IMR-90 (cell line): ENCODE measurements at regions not wholly inside any gene's neighbourhood (a gene's known extent, or its start where the extent isn't known, plus 50 kb on each side); places are given as distances from the start of the nearest gene placed in this dataset.

ENCODE experiments used
- ATAC-seq: fragments of 200-7000 bp; cut with Tn5 transposase; 2 replicates; pipeline ENCODE4 v1.9.1; 2020; ENCODE audit warnings: low read depth, mild to moderate bottlenecking, moderate library complexity
- BruUV-seq: library from RNA; stranded (reverse); fragments of 400-500 nt; replicated peaks from 2 replicates; lab custom pipeline; 2021; lab: Mats Ljungman, UMichigan
- CTCF ChIA-PET: fragments of 300-600 bp; formaldehyde crosslinking; extraction: SDS; loops from one replicate; lab custom pipeline; 2021; ENCODE audit warnings: antibody characterized with exemption; lab: Yijun Ruan, JAX
- POLR2A ChIA-PET: fragments of 300-600 bp; sonication (Branson Sonifier 250); formaldehyde crosslinking; loops from one replicate; lab custom pipeline; 2022; ENCODE audit warnings: antibody characterized with exemption; ENCODE audit not compliant: unreplicated experiment; lab: Charles Lee
- DNase-seq: peaks from one replicate; pipeline ENCODE4 v3.0.0; 2013
- H2AFZ ChIP-seq: replicated peaks from 2 replicates; pipeline ENCODE3; 2013; ENCODE audit warnings: low read length, mild to moderate bottlenecking; ENCODE audit not compliant: poor library complexity
- H2AK5ac ChIP-seq: 2 replicates; pipeline ENCODE4 v1.6.1; 2013; ENCODE audit warnings: low read depth, low read length, inconsistent platforms
- H2AK9ac ChIP-seq: replicated peaks from 2 replicates; pipeline ENCODE3; 2013; ENCODE audit warnings: mild to moderate bottlenecking, low read depth, low read length, moderate library complexity; ENCODE audit not compliant: poor library complexity
- H2BK120ac ChIP-seq: 2 replicates; pipeline ENCODE4 v1.6.1; 2013; ENCODE audit warnings: low read depth, low read length, inconsistent platforms
- H2BK15ac ChIP-seq: 3 replicates; pipeline ENCODE4 v1.6.1; 2013; ENCODE audit warnings: low read depth, low read length, inconsistent platforms
- H2BK20ac ChIP-seq: 2 replicates; pipeline ENCODE4 v1.6.1; 2013; ENCODE audit warnings: low read depth, mild to moderate bottlenecking, inconsistent platforms, low read length, moderate library complexity
- H2BK5ac ChIP-seq: 2 replicates; pipeline ENCODE4 v1.6.1; 2013; ENCODE audit warnings: mild to moderate bottlenecking, low read depth, low read length, inconsistent platforms; ENCODE audit not compliant: poor library complexity, severe bottlenecking
- H3K14ac ChIP-seq: replicated peaks from 2 replicates; pipeline ENCODE4 v1.6.1; 2013; ENCODE audit warnings: low read depth, low read length, inconsistent platforms
- H3K18ac ChIP-seq: 2 replicates; pipeline ENCODE4 v1.6.1; 2013; ENCODE audit warnings: low read depth, low read length, control low read depth
- H3K23ac ChIP-seq: 2 replicates; pipeline ENCODE4 v1.6.1; 2013; ENCODE audit warnings: low read depth, low read length, inconsistent platforms
- H3K27ac ChIP-seq: 2 replicates; pipeline ENCODE4 v1.5.1; 2013; ENCODE audit warnings: mild to moderate bottlenecking, control low read depth, low read length; ENCODE audit not compliant: insufficient read depth
- H3K27me3 ChIP-seq: 2 replicates; pipeline ENCODE4 v1.6.1; 2013; ENCODE audit warnings: low read length; ENCODE audit not compliant: control insufficient read depth, insufficient read depth
- H3K36me3 ChIP-seq: 2 replicates; pipeline ENCODE4 v1.6.1; 2013; ENCODE audit warnings: low read length, mixed read lengths; ENCODE audit not compliant: control insufficient read depth, insufficient read depth
- H3K4ac ChIP-seq: 2 replicates; pipeline ENCODE4 v1.6.1; 2013; ENCODE audit warnings: low read depth, low read length, inconsistent platforms
- H3K4me1 ChIP-seq: 2 replicates; pipeline ENCODE4 v1.6.1; 2013; ENCODE audit warnings: low read length, mixed read lengths; ENCODE audit not compliant: control insufficient read depth, insufficient read depth
- H3K4me2 ChIP-seq: 2 replicates; pipeline ENCODE4 v1.6.1; 2013; ENCODE audit warnings: low read depth, mild to moderate bottlenecking, control low read depth, low read length, moderate library complexity
- H3K4me3 ChIP-seq: 2 replicates; pipeline ENCODE4 v1.5.1; 2013; ENCODE audit warnings: low read depth, mild to moderate bottlenecking, control low read depth, low read length, moderate library complexity; ENCODE audit not compliant: insufficient read depth
- H3K56ac ChIP-seq: 2 replicates; pipeline ENCODE4 v1.6.1; 2013; ENCODE audit warnings: low read length, inconsistent platforms; ENCODE audit not compliant: insufficient read depth; ENCODE audit errors: extremely low read depth
- H3K79me1 ChIP-seq, 2 experiments: 2 replicates each; pipeline ENCODE4 v1.6.1; 2013; ENCODE audit warnings: low read length in 2 of 2, inconsistent platforms in 1 of 2, low read depth in 1 of 2
- H3K9ac ChIP-seq: 2 replicates; pipeline ENCODE4 v1.6.1; 2013; ENCODE audit warnings: low read depth, low read length, control low read depth
- H3K9me1 ChIP-seq: 2 replicates; pipeline ENCODE4 v1.6.1; 2013; ENCODE audit warnings: low read length, inconsistent platforms; ENCODE audit not compliant: insufficient read depth
- H3K9me3 ChIP-seq: 2 replicates; pipeline ENCODE4 v1.6.1; 2013; ENCODE audit warnings: low read length; ENCODE audit not compliant: control insufficient read depth, insufficient read depth
- H4K20me1 ChIP-seq: 2 replicates; pipeline ENCODE4 v1.6.1; 2013; ENCODE audit warnings: low read length, inconsistent platforms; ENCODE audit not compliant: insufficient read depth
- H4K5ac ChIP-seq: 2 replicates; pipeline ENCODE4 v1.6.1; 2013; ENCODE audit warnings: mild to moderate bottlenecking, low read depth, low read length, control low read depth
- H4K8ac ChIP-seq, 2 experiments: 2 replicates each; pipeline ENCODE4 v1.6.1; 2013; ENCODE audit warnings: low read depth in 2 of 2, low read length in 2 of 2, control low read depth in 1 of 2, inconsistent platforms in 1 of 2
- H4K91ac ChIP-seq: 2 replicates; pipeline ENCODE4 v1.6.1; 2013; ENCODE audit warnings: low read depth, low read length, inconsistent platforms; ENCODE audit not compliant: insufficient read depth
- MXI1 ChIP-seq: IDR thresholded peaks from 2 replicates; pipeline ENCODE4 v1.6.1; 2012; ENCODE audit warnings: low read depth, mild to moderate bottlenecking, low read length, moderate library complexity, borderline replicate concordance
- RAD21 ChIP-seq: IDR thresholded peaks from 2 replicates; pipeline ENCODE4 v1.6.1; 2012; ENCODE audit warnings: low read length, improper control_type of control experiment
- RCOR1 ChIP-seq: IDR thresholded peaks from 2 replicates; pipeline ENCODE4 v1.6.1; 2012; ENCODE audit warnings: mild to moderate bottlenecking, low read length, improper control_type of control experiment; ENCODE audit not compliant: insufficient replicate concordance
- WGBS, 2 experiments: methylation state at CpG; one replicate each; pipeline versions ENCODE4 v1.1.5 to v1.1.7; 2013; ENCODE audit warnings: missing lambda C conversion rate in 2 of 2; ENCODE audit not compliant: insufficient read length in 1 of 2; ENCODE audit errors: extremely low coverage in 2 of 2; 5-methylcytosine and 5-hydroxymethylcytosine counted together
- dilution Hi-C: fragments of 300-500 bp; cut with HindIII; formaldehyde crosslinking; loops from one replicate; pipeline ENCODE4 v1.14.3; 2018; ENCODE audit warnings: low sequenced_read_pairs; ENCODE audit not compliant: unreplicated experiment
- in situ Hi-C: fragments of 300-500 bp; cut with MboI; formaldehyde crosslinking; loops from 3 replicates; pipeline ENCODE4 v1.14.3; 2019; ENCODE audit warnings: low sequenced_read_pairs, inconsistent platforms, mixed read lengths
- intact Hi-C: fragments of 100-400 bp; cut with micrococcal nuclease; formaldehyde crosslinking; loops from 2 replicates; pipeline ENCODE4 v1.10.0; 2022

DNA sequence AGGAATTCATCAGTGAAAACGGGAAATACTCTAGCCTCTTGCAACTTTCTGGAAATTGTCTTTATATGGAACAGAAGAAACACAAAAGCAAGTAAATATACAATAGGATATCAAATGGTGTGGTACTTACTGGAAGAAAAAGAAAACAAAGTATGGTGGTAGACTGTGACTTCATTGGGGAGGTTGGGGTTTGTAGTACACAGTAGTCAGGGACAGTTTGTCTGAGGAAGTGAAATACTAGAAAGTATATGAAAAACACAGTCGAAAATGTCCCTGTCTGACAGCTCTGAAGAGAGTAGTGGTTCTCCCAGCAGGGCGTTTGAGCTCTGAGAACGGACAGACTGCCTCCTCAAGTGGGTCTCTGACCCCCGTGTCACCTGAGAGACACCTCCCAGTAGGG, 390.0 kb upstream of the NWD2 start:
- no peak overlapping the region for H4K8ac ChIP-seq
- intact Hi-C loops (no loop called here), dilution Hi-C loops (no loop called here), in situ Hi-C loops (no loop called here)
- H3K27me3 ChIP-seq: no peaks in the 10 kb centered on the region
- CTCF ChIA-PET: no interaction called here
- H4K5ac ChIP-seq: no peak overlapping the region
- no peak overlapping the region for H3K56ac ChIP-seq
- H2AFZ ChIP-seq: no peak overlapping the region
- H2BK5ac ChIP-seq: no peak overlapping the region
- no peak overlapping the region for H3K27ac ChIP-seq
- H4K20me1 ChIP-seq: no peaks in the 10 kb centered on the region
- H3K9me3 ChIP-seq: peaks cover 7% of the 10 kb centered on the region; the same call in 1 of the 2 replicates
- no TSS peak for BruUV-seq
- no peak overlapping the region for H3K14ac ChIP-seq
- H3K4ac ChIP-seq: no peak overlapping the region
- no peak overlapping the region for H3K18ac ChIP-seq
- no peaks in the 10 kb centered on the region for H3K79me1 ChIP-seq
- H3K4me2 ChIP-seq: no peak overlapping the region
- H2BK15ac ChIP-seq: no peak overlapping the region
- TF ChIP-seq RAD21 (no peak), MXI1 (no peak), RCOR1 (no peak)
- no peak for DNase-seq
- H2AK5ac ChIP-seq: no peak overlapping the region
- no peak overlapping the region for H3K4me3 ChIP-seq
- no peaks in the 10 kb centered on the region for H3K9me1 ChIP-seq
- H3K36me3 ChIP-seq: no peaks in the 10 kb centered on the region
- no peak overlapping the region for H3K23ac ChIP-seq
- H4K91ac ChIP-seq: no peak overlapping the region
- WGBS, 2 experiments: 30% methylated on average over 3 of the region's 5 CpGs; no CpG with 5 or more reads in 1 of the 2 experiments
- no peaks in the 10 kb centered on the region for H3K4me1 ChIP-seq
- H2BK120ac ChIP-seq: no peak overlapping the region
- no peak overlapping the region for H3K9ac ChIP-seq
- no peak for ATAC-seq
- H2BK20ac ChIP-seq: no peak overlapping the region
- H2AK9ac ChIP-seq: no peak overlapping the region
- POLR2A ChIA-PET: no interaction called here
